ENCODE measurements at regions not wholly inside any gene's neighbourhood (a gene's known extent, or its start where the extent isn't known, plus 50 kb on each side); places are given as distances from the start of the nearest gene placed in this dataset.
A peak's percentile ranks its signal among the peaks of the same experiment; 100 is the strongest.

DNA sequence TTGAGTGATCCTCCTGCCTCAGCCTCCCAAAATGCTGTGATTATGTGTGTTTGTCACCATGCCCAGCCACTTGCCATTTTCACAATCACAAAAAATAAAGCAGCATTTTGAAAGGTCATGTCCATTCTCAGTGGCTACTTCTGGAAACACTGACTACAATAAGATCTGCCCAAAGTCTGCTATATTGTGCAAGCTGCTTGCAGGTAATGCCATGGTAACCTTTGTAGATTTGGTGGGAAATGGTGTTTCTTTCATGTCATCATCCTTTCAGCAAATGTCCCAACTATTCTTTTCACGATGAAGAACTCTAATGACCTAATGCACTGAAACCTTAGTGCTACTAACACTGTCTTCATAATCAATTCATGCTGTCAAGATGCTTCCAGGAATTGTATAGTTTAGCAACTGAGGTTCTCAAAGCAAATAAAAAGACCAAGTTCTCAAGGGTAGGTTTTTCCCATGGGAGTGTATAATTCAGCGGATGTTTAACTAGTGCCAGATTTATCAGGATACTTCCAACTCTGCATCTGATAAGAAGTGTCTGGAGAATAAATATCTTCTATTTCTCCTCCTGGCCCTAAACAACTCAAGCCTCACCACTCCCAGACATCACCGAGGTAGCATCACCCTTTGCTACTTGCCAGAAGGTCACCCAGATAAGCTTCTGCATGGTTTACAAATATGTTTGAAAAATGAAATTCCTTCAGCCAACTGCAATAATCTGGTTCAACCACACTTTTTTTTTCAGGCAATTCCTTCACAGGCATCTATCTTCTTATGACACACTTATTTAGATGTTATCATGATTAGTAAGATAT, 132.0 kb upstream of the ZC3H11B start:
- H3K23ac ChIP-seq (ENCODE audit: low read length): no peak overlapping the region
- no peak overlapping the region for H2BK12ac ChIP-seq (ENCODE audit: low read length)
- H3K4me2 ChIP-seq (ENCODE audit: low read length): no peak overlapping the region
- no peaks in the 10 kb centered on the region for H3K36me3 ChIP-seq (ENCODE audit: control insufficient read depth in 1 of 2, insufficient read depth in 2 of 2, low read length in 2 of 2)
- no peak overlapping the region for H2AK5ac ChIP-seq (ENCODE audit: low read length)
- no peak overlapping the region for H2AFZ ChIP-seq (ENCODE audit: insufficient read depth, low read length, poor library complexity)
- H3K27me3 ChIP-seq (ENCODE audit: insufficient read depth, low read length): no peaks in the 10 kb centered on the region
- no peak overlapping the region for H4K12ac ChIP-seq (ENCODE audit: low read depth, low read length)
- H2BK120ac ChIP-seq (ENCODE audit: insufficient read depth, low read length, poor library complexity): no peak overlapping the region
- H3K4ac ChIP-seq (ENCODE audit: low read depth, low read length): no peak overlapping the region
- H3K4me1 ChIP-seq (ENCODE audit: control insufficient read depth in 1 of 2, insufficient read depth in 2 of 2, low read length in 2 of 2): no peaks in the 10 kb centered on the region
- DNase-seq: no peak
- no peak overlapping the region for H4K91ac ChIP-seq (ENCODE audit: low read depth, low read length)
- H3K79me1 ChIP-seq (ENCODE audit: low read length): no peaks in the 10 kb centered on the region
- no CpG with 5 or more reads among the region's 3 CpGs for WGBS (ENCODE audit: extremely low coverage, insufficient coverage, insufficient read length)
- no peak overlapping the region for H3K4me3 ChIP-seq (ENCODE audit: low read depth, low read length)
- H4K8ac ChIP-seq (ENCODE audit: low read depth, low read length): no peak overlapping the region
- H3K9me3 ChIP-seq (ENCODE audit: insufficient read depth, low read depth, low read length): no peaks in the 10 kb centered on the region
- H2BK5ac ChIP-seq (ENCODE audit: low read depth, low read length, poor library complexity): no peak overlapping the region
- no peak overlapping the region for H3K27ac ChIP-seq (ENCODE audit: low read depth, low read length)
- peaks cover 2% of the 10 kb centered on the region for H3K79me2 ChIP-seq (ENCODE audit: control insufficient read depth, insufficient read depth, low read length, poor library complexity)
- H3K9ac ChIP-seq (ENCODE audit: low read length): no peak overlapping the region
- H3K18ac ChIP-seq (ENCODE audit: low read length): no peak overlapping the region
- H3K14ac ChIP-seq (ENCODE audit: low read length): no peak overlapping the region

DNA sequence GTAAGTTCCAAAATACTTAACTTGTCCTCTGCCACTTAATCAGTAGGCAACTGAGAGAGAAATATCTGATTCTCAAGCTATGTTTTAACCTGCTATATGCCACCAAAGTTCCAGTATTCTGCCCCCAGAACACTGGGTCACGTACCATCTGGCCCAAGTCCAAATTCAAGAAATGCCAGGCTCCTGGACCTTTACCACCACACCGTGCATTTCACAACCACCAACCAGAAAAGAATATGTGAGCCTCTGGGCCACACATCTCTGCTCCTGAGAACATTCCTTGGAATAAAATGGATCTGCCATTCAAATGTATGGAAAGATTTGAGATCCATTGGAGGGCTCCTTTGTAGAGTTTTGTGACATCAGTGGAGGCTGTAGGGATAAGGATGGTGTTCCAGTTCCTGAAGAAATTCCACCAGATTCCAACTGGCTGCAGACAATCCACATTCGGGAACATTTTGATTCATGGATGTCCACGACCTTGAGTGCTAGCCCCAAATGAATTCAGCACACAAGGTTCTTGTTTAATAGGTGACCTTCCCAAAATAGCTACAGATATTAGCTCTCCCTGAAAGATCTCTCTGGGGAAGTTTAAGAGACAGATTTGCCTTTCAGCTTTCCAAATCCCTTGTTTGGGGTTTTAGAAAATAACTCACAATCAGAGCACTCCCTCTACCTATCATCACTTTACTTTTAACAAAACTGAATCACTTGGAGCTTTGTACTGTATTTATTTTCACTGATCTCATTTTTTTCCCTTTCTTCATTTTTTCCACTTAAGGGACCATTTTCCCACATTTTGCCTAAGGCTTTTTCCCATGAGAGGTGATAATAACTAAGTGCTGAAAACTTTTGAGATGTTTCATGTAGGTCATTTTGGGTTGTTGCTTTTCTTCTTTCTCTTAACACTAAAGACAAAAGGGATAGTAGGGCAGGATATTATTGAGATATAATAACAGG, 128.4 kb upstream of the ZC3H11B start:
- H3K9ac ChIP-seq (ENCODE audit: low read length): no peak overlapping the region
- H3K18ac ChIP-seq (ENCODE audit: low read length): no peak overlapping the region
- no peaks in the 10 kb centered on the region for H3K4me1 ChIP-seq (ENCODE audit: control insufficient read depth in 1 of 2, insufficient read depth in 2 of 2, low read length in 2 of 2)
- H4K12ac ChIP-seq (ENCODE audit: low read depth, low read length): no peak overlapping the region
- no peak overlapping the region for H2BK12ac ChIP-seq (ENCODE audit: low read length)
- no peak overlapping the region for H4K91ac ChIP-seq (ENCODE audit: low read depth, low read length)
- H3K79me1 ChIP-seq (ENCODE audit: low read length): no peaks in the 10 kb centered on the region
- no peak overlapping the region for H2AK5ac ChIP-seq (ENCODE audit: low read length)
- no peak for DNase-seq
- H4K8ac ChIP-seq (ENCODE audit: low read depth, low read length): no peak overlapping the region
- no peak overlapping the region for H3K4me3 ChIP-seq (ENCODE audit: low read depth, low read length)
- no peak overlapping the region for H3K27ac ChIP-seq (ENCODE audit: low read depth, low read length)
- H3K36me3 ChIP-seq (ENCODE audit: control insufficient read depth in 1 of 2, insufficient read depth in 2 of 2, low read length in 2 of 2): no peaks in the 10 kb centered on the region
- H2BK5ac ChIP-seq (ENCODE audit: low read depth, low read length, poor library complexity): no peak overlapping the region
- peaks cover 2% of the 10 kb centered on the region for H3K79me2 ChIP-seq (ENCODE audit: control insufficient read depth, insufficient read depth, low read length, poor library complexity)
- H3K23ac ChIP-seq (ENCODE audit: low read length): no peak overlapping the region
- no peaks in the 10 kb centered on the region for H3K9me3 ChIP-seq (ENCODE audit: insufficient read depth, low read depth, low read length)
- no peak overlapping the region for H3K4ac ChIP-seq (ENCODE audit: low read depth, low read length)
- no peak overlapping the region for H2AFZ ChIP-seq (ENCODE audit: insufficient read depth, low read length, poor library complexity)
- WGBS (ENCODE audit: extremely low coverage, insufficient coverage, insufficient read length): no CpG with 5 or more reads among the region's 4 CpGs
- no peak overlapping the region for H3K4me2 ChIP-seq (ENCODE audit: low read length)
- no peaks in the 10 kb centered on the region for H3K27me3 ChIP-seq (ENCODE audit: insufficient read depth, low read length)
- H2BK120ac ChIP-seq (ENCODE audit: insufficient read depth, low read length, poor library complexity): no peak overlapping the region
- no peak overlapping the region for H3K14ac ChIP-seq (ENCODE audit: low read length)

DNA sequence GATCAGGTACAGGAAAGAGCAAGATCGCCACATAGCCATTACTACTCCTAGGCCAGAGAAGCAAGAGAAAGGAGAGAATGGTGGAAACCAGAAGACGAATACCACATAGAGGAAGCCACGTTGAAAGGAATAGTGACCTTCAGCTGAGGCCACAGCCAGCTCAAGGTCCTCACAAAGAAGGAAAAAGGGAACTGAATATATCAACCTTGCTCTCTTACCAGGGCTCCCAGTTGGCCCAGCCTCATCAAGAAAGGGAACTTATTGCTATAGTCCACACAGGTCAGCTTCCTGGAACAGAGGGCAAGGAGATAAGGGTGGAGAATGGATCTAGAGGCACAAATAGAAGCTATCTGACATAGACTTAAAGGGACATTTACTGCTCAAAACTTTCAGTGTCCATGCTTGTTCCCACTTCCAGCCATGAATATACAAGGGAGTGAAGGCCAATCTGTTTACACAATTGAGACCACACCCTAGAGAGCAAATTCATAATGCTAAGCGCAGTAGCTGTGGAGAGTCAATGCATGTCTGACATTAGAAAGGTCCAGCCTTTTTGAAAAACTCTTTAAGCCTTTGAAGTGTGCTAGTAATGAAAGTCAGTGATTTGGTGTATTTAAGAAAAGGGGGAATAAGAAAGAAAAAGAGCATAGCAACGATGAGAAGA, 120.7 kb upstream of the ZC3H11B start:
- no peak overlapping the region for H3K4me3 ChIP-seq (ENCODE audit: low read depth, low read length)
- no peak overlapping the region for H3K14ac ChIP-seq (ENCODE audit: low read length)
- H3K36me3 ChIP-seq (ENCODE audit: control insufficient read depth in 1 of 2, insufficient read depth in 2 of 2, low read length in 2 of 2): no peaks in the 10 kb centered on the region
- WGBS (ENCODE audit: extremely low coverage, insufficient coverage, insufficient read length): no CpG with 5 or more reads among the region's 5 CpGs
- H3K9me3 ChIP-seq (ENCODE audit: insufficient read depth, low read depth, low read length): no peaks in the 10 kb centered on the region
- H3K27ac ChIP-seq (ENCODE audit: low read depth, low read length): no peak overlapping the region
- H3K79me1 ChIP-seq (ENCODE audit: low read length): peaks cover 2% of the 10 kb centered on the region
- H3K79me2 ChIP-seq (ENCODE audit: control insufficient read depth, insufficient read depth, low read length, poor library complexity): no peaks in the 10 kb centered on the region
- H2AFZ ChIP-seq (ENCODE audit: insufficient read depth, low read length, poor library complexity): no peak overlapping the region
- H3K4ac ChIP-seq (ENCODE audit: low read depth, low read length): no peak overlapping the region
- H4K12ac ChIP-seq (ENCODE audit: low read depth, low read length): no peak overlapping the region
- H2BK12ac ChIP-seq (ENCODE audit: low read length): no peak overlapping the region
- no peak overlapping the region for H2BK5ac ChIP-seq (ENCODE audit: low read depth, low read length, poor library complexity)
- no peaks in the 10 kb centered on the region for H3K27me3 ChIP-seq (ENCODE audit: insufficient read depth, low read length)
- no peak overlapping the region for H4K8ac ChIP-seq (ENCODE audit: low read depth, low read length)
- H4K91ac ChIP-seq (ENCODE audit: low read depth, low read length): no peak overlapping the region
- no peak overlapping the region for H2AK5ac ChIP-seq (ENCODE audit: low read length)
- no peak overlapping the region for H3K23ac ChIP-seq (ENCODE audit: low read length)
- no peak overlapping the region for H3K4me2 ChIP-seq (ENCODE audit: low read length)
- peaks cover 3 to 17% of the 10 kb centered on the region in 2 experiments for H3K4me1 ChIP-seq (ENCODE audit: control insufficient read depth in 1 of 2, insufficient read depth in 2 of 2, low read length in 2 of 2)
- no peak overlapping the region for H3K18ac ChIP-seq (ENCODE audit: low read length)
- no peak for DNase-seq
- H2BK120ac ChIP-seq (ENCODE audit: insufficient read depth, low read length, poor library complexity): no peak overlapping the region
- no peak overlapping the region for H3K9ac ChIP-seq (ENCODE audit: low read length)

DNA sequence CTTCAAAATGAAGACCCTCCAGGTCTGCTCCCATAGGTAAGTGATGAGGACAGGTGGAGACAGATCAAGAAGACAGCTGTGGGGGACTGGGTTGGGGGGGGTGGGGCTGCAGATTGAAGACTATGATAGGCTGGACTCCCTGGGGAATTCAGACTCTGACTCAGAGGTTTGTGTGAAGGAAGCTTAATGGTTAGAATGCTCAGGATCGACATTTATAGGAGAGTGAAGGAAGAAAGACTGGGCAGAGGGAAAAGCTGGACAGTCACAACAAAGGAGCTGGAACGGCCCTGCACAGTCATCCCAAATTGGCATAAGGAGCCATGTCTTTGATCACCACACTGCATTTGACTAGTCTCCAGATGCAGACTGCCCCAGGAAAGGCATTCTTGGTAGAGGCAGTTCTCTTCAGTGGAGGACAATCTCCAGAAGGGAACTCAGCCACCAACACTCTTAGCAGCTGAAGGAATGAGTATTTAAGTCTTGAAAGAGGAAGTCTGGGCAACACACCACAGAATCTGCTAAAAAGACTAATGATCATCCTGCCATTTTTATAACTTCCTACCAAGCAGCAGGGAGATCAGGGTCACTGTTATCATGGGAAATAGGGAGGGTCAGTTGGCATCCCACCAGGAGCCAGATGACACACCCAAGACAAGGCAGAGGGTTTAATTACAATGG, 120.0 kb upstream of the ZC3H11B start:
- no CpG with 5 or more reads among the region's 2 CpGs for WGBS (ENCODE audit: extremely low coverage, insufficient coverage, insufficient read length)
- H3K4me2 ChIP-seq (ENCODE audit: low read length): no peak overlapping the region
- H4K12ac ChIP-seq (ENCODE audit: low read depth, low read length): no peak overlapping the region

More for the DNA sequence above, 120.0 kb upstream of the ZC3H11B start:
- no peak overlapping the region for H4K8ac ChIP-seq (ENCODE audit: low read depth, low read length)
- H3K9ac ChIP-seq (ENCODE audit: low read length): no peak overlapping the region
- DNase-seq: no peak
- H3K9me3 ChIP-seq (ENCODE audit: insufficient read depth, low read depth, low read length): no peaks in the 10 kb centered on the region
- H3K4me1 ChIP-seq (ENCODE audit: control insufficient read depth in 1 of 2, insufficient read depth in 2 of 2, low read length in 2 of 2): peaks cover 3 to 17% of the 10 kb centered on the region in 2 experiments
- H3K27me3 ChIP-seq (ENCODE audit: insufficient read depth, low read length): no peaks in the 10 kb centered on the region
- no peak overlapping the region for H2BK12ac ChIP-seq (ENCODE audit: low read length)
- H3K36me3 ChIP-seq (ENCODE audit: control insufficient read depth in 1 of 2, insufficient read depth in 2 of 2, low read length in 2 of 2): no peaks in the 10 kb centered on the region
- H3K4ac ChIP-seq (ENCODE audit: low read depth, low read length): no peak overlapping the region
- no peak overlapping the region for H2AK5ac ChIP-seq (ENCODE audit: low read length)
- H3K23ac ChIP-seq (ENCODE audit: low read length): no peak overlapping the region
- no peak overlapping the region for H3K4me3 ChIP-seq (ENCODE audit: low read depth, low read length)
- no peaks in the 10 kb centered on the region for H3K79me2 ChIP-seq (ENCODE audit: control insufficient read depth, insufficient read depth, low read length, poor library complexity)
- H2BK5ac ChIP-seq (ENCODE audit: low read depth, low read length, poor library complexity): no peak overlapping the region
- H3K79me1 ChIP-seq (ENCODE audit: low read length): peaks cover 2% of the 10 kb centered on the region
- H3K27ac ChIP-seq (ENCODE audit: low read depth, low read length): no peak overlapping the region
- peak overlapping the region; percentile 25 for H4K91ac ChIP-seq (ENCODE audit: low read depth, low read length)
- no peak overlapping the region for H3K18ac ChIP-seq (ENCODE audit: low read length)
- H3K14ac ChIP-seq (ENCODE audit: low read length): no peak overlapping the region
- H2BK120ac ChIP-seq (ENCODE audit: insufficient read depth, low read length, poor library complexity): no peak overlapping the region
- no peak overlapping the region for H2AFZ ChIP-seq (ENCODE audit: insufficient read depth, low read length, poor library complexity)
